OCI-LY1 (cell line): ENCODE measurements at regions not wholly inside any gene's neighbourhood (a gene's known extent, or its start where the extent isn't known, plus 50 kb on each side); places are given as distances from the start of the nearest gene placed in this dataset.

Source experiments
- H2AFZ ChIP-seq: fragments of 200-600 bp; sonication (generic), shearing (Covaris generic); 2 replicates; pipeline ENCODE4 v1.6.0; 2014; ENCODE audit warnings: antibody characterized with exemption, mild to moderate bottlenecking, low read length
- H3F3A ChIP-seq: fragments of 200-600 bp; sonication (generic), shearing (Covaris generic); 2 replicates; pipeline ENCODE4 v1.6.0; 2014; ENCODE audit warnings: mild to moderate bottlenecking, antibody characterized with exemption, low read length, moderate library complexity; ENCODE audit not compliant: insufficient read depth
- H3K27ac ChIP-seq: fragments of 200-600 bp; sonication (generic); 2 replicates; pipeline ENCODE4 v1.5.1; 2014; ENCODE audit warnings: low read length, mixed run types, mild to moderate bottlenecking, low read depth; ENCODE audit not compliant: poor library complexity, severe bottlenecking
- H3K27me3 ChIP-seq: fragments of 200-600 bp; sonication (generic); 2 replicates; pipeline ENCODE4 v1.6.0; 2014; ENCODE audit warnings: antibody characterized with exemption, mild to moderate bottlenecking, low read length, moderate library complexity; ENCODE audit not compliant: insufficient read depth
- H3K36me3 ChIP-seq: fragments of 200-600 bp; sonication (generic); 2 replicates; pipeline ENCODE4 v1.6.1; 2014; ENCODE audit warnings: mild to moderate bottlenecking, antibody characterized with exemption, low read length, moderate library complexity, mixed read lengths; ENCODE audit not compliant: insufficient read depth
- H3K4me1 ChIP-seq: fragments of 200-600 bp; sonication (generic); 2 replicates; pipeline ENCODE4 v1.5.1; 2014; ENCODE audit warnings: mild to moderate bottlenecking, low read length, moderate library complexity; ENCODE audit not compliant: insufficient read depth, severe bottlenecking
- H3K4me2 ChIP-seq: fragments of 200-600 bp; sonication (generic), shearing (Covaris generic); 2 replicates; pipeline ENCODE4 v1.6.1; 2014; ENCODE audit warnings: low read length
- H3K4me3 ChIP-seq: fragments of 200-600 bp; sonication (generic); 2 replicates; pipeline ENCODE4 v1.5.1; 2014; ENCODE audit warnings: low read length, low read depth, mild to moderate bottlenecking, mixed read lengths; ENCODE audit not compliant: poor library complexity, severe bottlenecking
- H3K79me2 ChIP-seq: fragments of 200-600 bp; shearing (Covaris generic); 2 replicates; pipeline ENCODE4 v1.6.1; 2016; ENCODE audit warnings: mixed run types, low read length, mixed read lengths; ENCODE audit not compliant: insufficient read depth
- H3K9ac ChIP-seq: fragments of 200-600 bp; sonication (generic), shearing (Covaris generic); 2 replicates; pipeline ENCODE4 v1.6.1; 2014; ENCODE audit warnings: mild to moderate bottlenecking, low read length, mixed read lengths
- H3K9me2 ChIP-seq: fragments of 200-600 bp; sonication (generic), shearing (Covaris generic); 2 replicates; pipeline ENCODE4 v1.6.1; 2014; ENCODE audit warnings: low read depth, mild to moderate bottlenecking, low read length, mixed read lengths
- H3K9me3 ChIP-seq: fragments of 200-600 bp; shearing (Covaris generic); 2 replicates; pipeline ENCODE4 v1.6.1; 2014; ENCODE audit warnings: low read length, mixed read lengths
- H4K20me1 ChIP-seq: fragments of 200-600 bp; sonication (generic), shearing (Covaris generic); 2 replicates; pipeline ENCODE4 v1.6.0; 2016; ENCODE audit warnings: mild to moderate bottlenecking, low read length; ENCODE audit not compliant: insufficient read depth
- CTCF ChIP-seq: fragments of 200-600 bp; sonication (generic), shearing (Covaris generic); IDR thresholded peaks from 2 replicates; pipeline ENCODE4 v1.5.1; 2017; ENCODE audit warnings: mild to moderate bottlenecking, antibody characterized with exemption, low read length, moderate library complexity, mixed read lengths
- EZH2 ChIP-seq: fragments of 200-600 bp; sonication (generic), shearing (Covaris generic); IDR thresholded peaks from 2 replicates; pipeline ENCODE4 v1.8.0; 2017; ENCODE audit warnings: borderline replicate concordance, mixed run types, mild to moderate bottlenecking, antibody characterized with exemption, low read length, moderate library complexity, mixed read lengths

- Histone ChIP-seq H3K79me2 (no peaks in the 10 kb centered on the region), H3F3A (no peaks in the 10 kb centered on the region), H3K4me3 (no peak overlapping the region), H2AFZ (no peak overlapping the region), H3K27ac (no peak overlapping the region), H3K9ac (no peak overlapping the region), H3K4me2 (no peak overlapping the region), H3K4me1 (no peaks in the 10 kb centered on the region), H3K9me3 (no peaks in the 10 kb centered on the region), H3K9me2 (no peaks in the 10 kb centered on the region), H3K36me3 (no peaks in the 10 kb centered on the region), H4K20me1 (no peaks in the 10 kb centered on the region), H3K27me3 (peaks cover 7% of the 10 kb centered on the region; the same call in 1 of the 2 replicates)
- no peak for TF ChIP-seq CTCF
- no peak for TF ChIP-seq EZH2
These were observed 152.6 kb upstream of the RNF32 start for GRCh38 chr7:156487811-156488533.

- Histone ChIP-seq H3K4me1 (no peaks in the 10 kb centered on the region), H3K79me2 (no peaks in the 10 kb centered on the region), H4K20me1 (no peaks in the 10 kb centered on the region), H3K36me3 (no peaks in the 10 kb centered on the region), H3K4me2 (no peak overlapping the region), H3K4me3 (no peak overlapping the region), H3K27ac (no peak overlapping the region), H3K9me2 (no peaks in the 10 kb centered on the region), H3K9me3 (no peaks in the 10 kb centered on the region), H2AFZ (no peak overlapping the region), H3K9ac (no peak overlapping the region), H3K27me3 (peaks cover 3% of the 10 kb centered on the region; the same call in 1 of the 2 replicates), H3F3A (no peaks in the 10 kb centered on the region)
- TF ChIP-seq EZH2 (no peak), CTCF (no peak)
These were observed 159.9 kb upstream of the RNF32 start for GRCh38 chr7:156480671-156481070.

DNA sequence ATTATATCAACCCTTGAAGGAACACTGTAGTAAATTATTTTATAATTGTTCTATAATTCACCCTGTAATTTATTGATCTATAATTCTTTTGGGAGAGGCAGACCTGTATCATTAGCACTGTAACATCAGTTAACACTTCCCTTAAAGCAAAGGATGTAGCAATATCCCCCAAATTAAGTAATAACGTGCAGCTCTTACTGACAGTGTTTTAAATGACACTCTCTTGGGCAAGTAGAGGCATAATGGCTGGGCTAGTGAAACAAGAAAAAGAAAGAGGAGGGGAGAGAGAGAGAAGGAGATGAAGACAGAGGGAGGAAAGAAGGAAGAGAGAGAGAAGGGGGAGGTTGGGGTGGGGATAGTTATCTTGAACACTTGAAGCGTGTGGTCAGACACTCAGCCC lies 161.0 kb upstream of the RNF32 start:
- H3K4me1 ChIP-seq = no peaks in the 10 kb centered on the region
- no peak overlapping the region for H3K4me3 ChIP-seq
- TF ChIP-seq EZH2 (no peak), CTCF (no peak)
- H3K36me3 ChIP-seq = no peaks in the 10 kb centered on the region
- H3K4me2 ChIP-seq = no peak overlapping the region
- H3K9me3 ChIP-seq = no peaks in the 10 kb centered on the region
- H3K27me3 ChIP-seq = peaks cover 3% of the 10 kb centered on the region; the same call in 1 of the 2 replicates
- no peak overlapping the region for H3K27ac ChIP-seq
- no peak overlapping the region for H3K9ac ChIP-seq
- H3K9me2 ChIP-seq = no peaks in the 10 kb centered on the region
- no peaks in the 10 kb centered on the region for H3F3A ChIP-seq
- no peaks in the 10 kb centered on the region for H3K79me2 ChIP-seq
- H4K20me1 ChIP-seq = no peaks in the 10 kb centered on the region
- H2AFZ ChIP-seq = no peak overlapping the region
